ENCODE measurements at regions not wholly inside any gene's neighbourhood (a gene's known extent, or its start where the extent isn't known, plus 50 kb on each side); places are given as distances from the start of the nearest gene placed in this dataset.

GRCh38 chr1:208640295-208640694 is 396.1 kb upstream of the PLXNA2 start:
- Histone ChIP-seq H3K36me3 (replicated peaks) (no peaks in the 10 kb centered on the region), H3K4me3 (no peak overlapping the region), H3K4me1 (no peaks in the 10 kb centered on the region), H3K27me3 (ENCODE audit: low read depth) (no peaks in the 10 kb centered on the region), H3K9me3 (no peaks in the 10 kb centered on the region)
- DNase-seq (ENCODE audit: low spot score in 2 of 2) = no peak
- in situ Hi-C loops (cut with MboI; ENCODE audit: low sequenced_read_pairs) = no loop called here

GRCh38 chr1:208641579-208642280 is 397.5 kb upstream of the PLXNA2 start:
- in situ Hi-C loops (cut with MboI; ENCODE audit: low sequenced_read_pairs) = no loop called here
- H3K9me3 ChIP-seq = no peaks in the 10 kb centered on the region
- no peaks in the 10 kb centered on the region for H3K36me3 ChIP-seq (replicated peaks)
- no peak overlapping the region for H3K4me3 ChIP-seq
- no peak for DNase-seq (ENCODE audit: low spot score in 2 of 2)
- no peaks in the 10 kb centered on the region for H3K4me1 ChIP-seq
- H3K27me3 ChIP-seq (ENCODE audit: low read depth) = no peaks in the 10 kb centered on the region

- Histone ChIP-seq H3K36me3 (replicated peaks) (no peaks in the 10 kb centered on the region), H3K9me3 (no peaks in the 10 kb centered on the region), H3K4me1 (no peaks in the 10 kb centered on the region), H3K27me3 (ENCODE audit: low read depth) (no peaks in the 10 kb centered on the region), H3K4me3 (no peak overlapping the region)
- no peak for DNase-seq (ENCODE audit: low spot score in 2 of 2)
- in situ Hi-C loops (cut with MboI; ENCODE audit: low sequenced_read_pairs) = no loop called here
Measured at GRCh38 chr1:208643005-208643597, 398.9 kb upstream of the PLXNA2 start.

- DNase-seq (ENCODE audit: low spot score in 2 of 2) = no peak
- Histone ChIP-seq H3K27me3 (ENCODE audit: low read depth) (no peaks in the 10 kb centered on the region), H3K4me3 (no peak overlapping the region), H3K36me3 (replicated peaks) (no peaks in the 10 kb centered on the region), H3K9me3 (no peaks in the 10 kb centered on the region), H3K4me1 (no peaks in the 10 kb centered on the region)
- in situ Hi-C loops (cut with MboI; ENCODE audit: low sequenced_read_pairs) = no loop called here
Measured at GRCh38 chr1:208644401-208645160, 400.4 kb upstream of the PLXNA2 start.

GRCh38 chr1:208646431-208646830 is 402.2 kb upstream of the PLXNA2 start:
- in situ Hi-C loops (cut with MboI; ENCODE audit: low sequenced_read_pairs) = no loop called here
- DNase-seq (ENCODE audit: low spot score in 2 of 2) = no peak
- H3K9me3 ChIP-seq = no peaks in the 10 kb centered on the region
- no peak overlapping the region for H3K4me3 ChIP-seq
- H3K36me3 ChIP-seq (replicated peaks) = no peaks in the 10 kb centered on the region
- no peaks in the 10 kb centered on the region for H3K27me3 ChIP-seq (ENCODE audit: low read depth)
- no peaks in the 10 kb centered on the region for H3K4me1 ChIP-seq

- H3K27me3 ChIP-seq (ENCODE audit: low read depth) = no peaks in the 10 kb centered on the region
- DNase-seq (ENCODE audit: low spot score in 2 of 2) = no peak
- H3K9me3 ChIP-seq = no peaks in the 10 kb centered on the region
- H3K36me3 ChIP-seq (replicated peaks) = no peaks in the 10 kb centered on the region
- in situ Hi-C loops (cut with MboI; ENCODE audit: low sequenced_read_pairs) = no loop called here
- H3K4me1 ChIP-seq = no peaks in the 10 kb centered on the region
- H3K4me3 ChIP-seq = no peak overlapping the region
Measured at GRCh38 chr1:208648146-208648545, 404.0 kb upstream of the PLXNA2 start.

- Histone ChIP-seq H3K27me3 (ENCODE audit: low read depth) (0 out of 2 replicates have a peak, but pooled peaks cover 3% of the 10 kb centered on the region), H3K36me3 (replicated peaks) (no peaks in the 10 kb centered on the region), H3K4me3 (no peak overlapping the region), H3K4me1 (peaks cover 3% of the 10 kb centered on the region; the same call in 1 of the 2 replicates), H3K9me3 (no peaks in the 10 kb centered on the region)
- DNase-seq (ENCODE audit: low spot score in 2 of 2) = peak; percentile 52 to 61
- in situ Hi-C loops (cut with MboI; ENCODE audit: low sequenced_read_pairs) = no loop called here
Measured at GRCh38 chr1:208652296-208653160, 408.3 kb upstream of the PLXNA2 start.

- no peak overlapping the region for H3K4me3 ChIP-seq
- H3K9me3 ChIP-seq = no peaks in the 10 kb centered on the region
- peaks cover 3% of the 10 kb centered on the region; the same call in 1 of the 2 replicates for H3K4me1 ChIP-seq
- H3K27me3 ChIP-seq (ENCODE audit: low read depth) = 0 out of 2 replicates have a peak, but pooled peaks cover 3% of the 10 kb centered on the region
- no peak for DNase-seq (ENCODE audit: low spot score in 2 of 2)
- in situ Hi-C loops (cut with MboI; ENCODE audit: low sequenced_read_pairs) = no loop called here
- H3K36me3 ChIP-seq (replicated peaks) = no peaks in the 10 kb centered on the region
Measured at GRCh38 chr1:208653426-208653825, 409.2 kb upstream of the PLXNA2 start.

GRCh38 chr1:208654241-208654640 is 410.1 kb upstream of the PLXNA2 start:
- in situ Hi-C loops (cut with MboI; ENCODE audit: low sequenced_read_pairs) = no loop called here
- Histone ChIP-seq H3K4me3 (no peak overlapping the region), H3K4me1 (peaks cover 3% of the 10 kb centered on the region; the same call in 1 of the 2 replicates), H3K27me3 (ENCODE audit: low read depth) (0 out of 2 replicates have a peak, but pooled peaks cover 3% of the 10 kb centered on the region), H3K9me3 (no peaks in the 10 kb centered on the region), H3K36me3 (replicated peaks) (no peaks in the 10 kb centered on the region)
- peak; percentile 57 to 85 for DNase-seq (ENCODE audit: low spot score in 2 of 2)

GRCh38 chr1:208665936-208666335 is 421.8 kb upstream of the PLXNA2 start:
- Histone ChIP-seq H3K27me3 (ENCODE audit: low read depth) (no peaks in the 10 kb centered on the region), H3K4me3 (no peak overlapping the region), H3K36me3 (replicated peaks) (no peaks in the 10 kb centered on the region), H3K9me3 (no peaks in the 10 kb centered on the region), H3K4me1 (no peaks in the 10 kb centered on the region)
- in situ Hi-C loops (cut with MboI; ENCODE audit: low sequenced_read_pairs) = no loop called here
- DNase-seq (ENCODE audit: low spot score in 2 of 2) = no peak

- Histone ChIP-seq H3K36me3 (replicated peaks) (no peaks in the 10 kb centered on the region), H3K9me3 (no peaks in the 10 kb centered on the region), H3K27me3 (ENCODE audit: low read depth) (no peaks in the 10 kb centered on the region), H3K4me3 (no peak overlapping the region), H3K4me1 (no peaks in the 10 kb centered on the region)
- DNase-seq (ENCODE audit: low spot score in 2 of 2) = no peak
- in situ Hi-C loops (cut with MboI; ENCODE audit: low sequenced_read_pairs) = no loop called here
Measured at GRCh38 chr1:208668991-208669390, 424.8 kb upstream of the PLXNA2 start.

- no peaks in the 10 kb centered on the region for H3K36me3 ChIP-seq (replicated peaks)
- H3K9me3 ChIP-seq = no peaks in the 10 kb centered on the region
- H3K27me3 ChIP-seq (ENCODE audit: low read depth) = no peaks in the 10 kb centered on the region
- no peak for DNase-seq (ENCODE audit: low spot score in 2 of 2)
- no peaks in the 10 kb centered on the region for H3K4me1 ChIP-seq
- H3K4me3 ChIP-seq = no peak overlapping the region
- in situ Hi-C loops (cut with MboI; ENCODE audit: low sequenced_read_pairs) = no loop called here
Measured at GRCh38 chr1:208670778-208671177, 426.6 kb upstream of the PLXNA2 start.

GRCh38 chr1:208681878-208682663 is 437.9 kb upstream of the PLXNA2 start:
- in situ Hi-C loops (cut with MboI; ENCODE audit: low sequenced_read_pairs) = no loop called here
- DNase-seq (ENCODE audit: low spot score in 2 of 2) = no peak

More at GRCh38 chr1:208681878-208682663, 437.9 kb upstream of the PLXNA2 start:
- H3K9me3 ChIP-seq = no peaks in the 10 kb centered on the region
- no peak overlapping the region for H3K4me3 ChIP-seq
- H3K4me1 ChIP-seq = no peaks in the 10 kb centered on the region
- H3K36me3 ChIP-seq (replicated peaks) = no peaks in the 10 kb centered on the region
- H3K27me3 ChIP-seq (ENCODE audit: low read depth) = no peaks in the 10 kb centered on the region
